Stimulated activated naive CD8-positive, alpha-beta T cell treated with anti-CD3 and anti-CD28 coated beads, Interleukin-15, Interleukin-2, amounts not matched to agents 100 U/mL and 50 U/mL, for 24 hours (primary cell): ENCODE measurements at regions not wholly inside any gene's neighbourhood (a gene's known extent, or its start where the extent isn't known, plus 50 kb on each side); places are given as distances from the start of the nearest gene placed in this dataset.

Experiments used
- ATAC-seq: fragments of 150-1000 bp; cut with Tn5 transposase; one replicate; pipeline ENCODE4 v1.10.0; 2021
- DNase-seq: peaks from one replicate; pipeline ENCODE4 v3.0.0; 2021

- DNase-seq, result no peak
- no peak for ATAC-seq
Measured at GRCh38 chr1:30329802-30330557, 393.4 kb downstream of the MATN1 start.

GRCh38 chr1:30329263-30329753, 394.1 kb downstream of the MATN1 start:
- no peak for ATAC-seq
- DNase-seq, result no peak

- DNase-seq (no peak), ATAC-seq (no peak)
Measured at GRCh38 chr1:30328401-30329262, 394.8 kb downstream of the MATN1 start.

- ATAC-seq (no peak), DNase-seq (no peak)
Measured at GRCh38 chr1:30328100-30328370, 395.4 kb downstream of the MATN1 start.

- no peak for ATAC-seq
Measured at GRCh38 chr1:30327370-30328099, 395.9 kb downstream of the MATN1 start.

GRCh38 chr1:30325999-30326398, 397.4 kb downstream of the MATN1 start:
- ATAC-seq (no peak), DNase-seq (no peak)

More at GRCh38 chr1:30327370-30328099, 395.9 kb downstream of the MATN1 start:
- DNase-seq, result no peak

GRCh38 chr1:30325085-30325935, 398.1 kb downstream of the MATN1 start:
- ATAC-seq (no peak), DNase-seq (no peak)

GRCh38 chr1:30324251-30325084, 398.9 kb downstream of the MATN1 start:
- DNase-seq (no peak), ATAC-seq (no peak)

- ATAC-seq, result no peak
- no peak for DNase-seq
Measured at GRCh38 chr1:30323841-30324240, 399.5 kb downstream of the MATN1 start.

GRCh38 chr1:30323352-30323751, 400.0 kb downstream of the MATN1 start:
- ATAC-seq, result no peak
- no peak for DNase-seq

- ATAC-seq (no peak), DNase-seq (no peak)
Measured at GRCh38 chr1:30322859-30323257, 400.5 kb downstream of the MATN1 start.

- DNase-seq (no peak), ATAC-seq (no peak)
Measured at GRCh38 chr1:30321996-30322858, 401.2 kb downstream of the MATN1 start.

- DNase-seq, result no peak
- ATAC-seq, result no peak
Measured at GRCh38 chr1:30321246-30321910, 402.0 kb downstream of the MATN1 start.

- DNase-seq, result no peak
- no peak for ATAC-seq
Measured at GRCh38 chr1:30320581-30320890, 402.8 kb downstream of the MATN1 start.

- ATAC-seq (no peak), DNase-seq (no peak)
Measured at GRCh38 chr1:30319765-30320580, 403.4 kb downstream of the MATN1 start.

GRCh38 chr1:30318864-30319718, 404.3 kb downstream of the MATN1 start:
- no peak for DNase-seq

GRCh38 chr1:30318413-30318812, 405.0 kb downstream of the MATN1 start:
- ATAC-seq, result no peak
- no peak for DNase-seq

More at GRCh38 chr1:30318864-30319718, 404.3 kb downstream of the MATN1 start:
- no peak for ATAC-seq

- ATAC-seq, result no peak
- DNase-seq, result no peak
Measured at GRCh38 chr1:30317921-30318320, 405.5 kb downstream of the MATN1 start.
